ENCODE measurements at regions not wholly inside any gene's neighbourhood (a gene's known extent, or its start where the extent isn't known, plus 50 kb on each side); places are given as distances from the start of the nearest gene placed in this dataset.
"Not testable (repeated sequence)": the region's sequence is repeated elsewhere in the genome, so short reads cannot be mapped to it uniquely, and the experiment has no call there.

DNA sequence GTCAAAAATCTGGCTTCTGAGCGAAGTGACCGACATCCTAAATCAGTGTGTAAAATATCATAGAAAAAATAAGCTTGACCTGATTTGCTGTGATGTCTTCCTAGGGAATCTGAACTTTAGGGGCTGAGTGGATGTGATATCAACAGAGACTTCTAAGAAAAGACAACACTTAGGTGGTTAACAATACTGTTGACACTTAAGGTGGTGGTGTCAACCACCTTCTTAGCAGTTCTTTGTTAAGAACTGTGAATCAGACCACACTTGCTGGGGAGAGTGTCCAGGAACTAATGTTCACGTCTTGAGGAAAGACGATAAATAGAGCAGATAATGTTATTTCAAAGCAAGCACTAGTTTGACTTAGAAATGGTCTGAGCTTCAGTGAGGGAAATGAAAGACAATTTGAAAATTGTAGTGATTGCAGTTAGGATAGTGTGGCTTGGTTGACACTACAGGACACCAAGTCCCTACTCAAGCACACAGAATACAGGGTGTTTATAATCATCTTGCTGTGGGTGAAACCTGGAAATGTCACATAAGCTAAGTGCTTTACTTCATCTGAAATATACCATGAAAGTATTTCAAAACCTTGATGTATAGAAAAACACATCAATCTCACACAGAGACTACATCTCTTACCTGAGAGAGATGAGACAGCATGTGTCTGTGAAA lies 1936.5 kb downstream of the PCDH9 start:
- no peak overlapping the region for H3K27ac ChIP-seq
- no peak for TF ChIP-seq ZFX (IDR thresholded peaks at IDR 0.05; ENCODE audit: borderline replicate concordance)
- TF ChIP-seq, protein P1, sequence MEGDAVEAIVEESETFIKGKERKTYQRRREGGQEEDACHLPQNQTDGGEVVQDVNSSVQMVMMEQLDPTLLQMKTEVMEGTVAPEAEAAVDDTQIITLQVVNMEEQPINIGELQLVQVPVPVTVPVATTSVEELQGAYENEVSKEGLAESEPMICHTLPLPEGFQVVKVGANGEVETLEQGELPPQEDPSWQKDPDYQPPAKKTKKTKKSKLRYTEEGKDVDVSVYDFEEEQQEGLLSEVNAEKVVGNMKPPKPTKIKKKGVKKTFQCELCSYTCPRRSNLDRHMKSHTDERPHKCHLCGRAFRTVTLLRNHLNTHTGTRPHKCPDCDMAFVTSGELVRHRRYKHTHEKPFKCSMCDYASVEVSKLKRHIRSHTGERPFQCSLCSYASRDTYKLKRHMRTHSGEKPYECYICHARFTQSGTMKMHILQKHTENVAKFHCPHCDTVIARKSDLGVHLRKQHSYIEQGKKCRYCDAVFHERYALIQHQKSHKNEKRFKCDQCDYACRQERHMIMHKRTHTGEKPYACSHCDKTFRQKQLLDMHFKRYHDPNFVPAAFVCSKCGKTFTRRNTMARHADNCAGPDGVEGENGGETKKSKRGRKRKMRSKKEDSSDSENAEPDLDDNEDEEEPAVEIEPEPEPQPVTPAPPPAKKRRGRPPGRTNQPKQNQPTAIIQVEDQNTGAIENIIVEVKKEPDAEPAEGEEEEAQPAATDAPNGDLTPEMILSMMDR (IDR thresholded peaks at IDR 0.05), result no peak

DNA sequence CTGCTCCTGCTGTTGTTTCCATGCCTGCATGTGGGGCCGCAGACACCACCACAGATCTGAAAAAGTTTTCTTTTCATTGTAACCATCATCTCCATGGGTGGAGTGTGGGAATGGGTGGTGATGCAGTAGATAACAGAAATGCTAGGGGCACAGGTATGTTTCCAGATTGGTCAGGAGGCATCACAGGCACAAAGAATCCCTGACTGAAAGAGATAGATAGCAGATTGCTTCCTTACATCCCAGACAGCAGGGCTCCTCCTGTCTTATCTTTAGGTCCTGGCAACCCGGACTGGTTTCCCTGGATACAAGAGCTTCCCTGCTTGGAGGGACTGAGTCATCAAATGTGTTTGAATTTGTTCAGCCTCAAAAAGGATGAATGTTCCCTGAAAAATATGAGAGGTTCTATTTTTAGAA lies 1937.6 kb downstream of the PCDH9 start:
- H3K27ac ChIP-seq, result no peak overlapping the region
- TF ChIP-seq ZFX (IDR thresholded peaks at IDR 0.05; ENCODE audit: borderline replicate concordance), result no peak
- TF ChIP-seq, protein P1 (IDR thresholded peaks at IDR 0.05), result no peak

DNA sequence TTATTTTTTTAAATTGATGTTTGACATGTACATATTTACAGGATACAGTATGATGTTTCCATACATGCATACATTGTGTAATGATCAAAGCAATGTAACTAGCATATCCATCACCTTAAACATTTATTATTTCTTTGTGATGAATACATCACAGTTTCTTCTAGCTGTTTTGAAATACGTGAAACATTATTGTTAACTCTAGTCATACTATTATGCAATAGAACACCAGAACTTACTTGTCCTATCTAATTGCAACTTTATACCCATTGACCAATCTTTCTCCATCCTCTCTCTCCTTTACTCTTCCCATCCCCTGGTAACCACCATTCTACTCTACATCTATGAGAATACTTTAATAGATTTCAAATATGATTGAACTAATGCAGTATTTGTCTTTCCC lies 1942.7 kb downstream of the PCDH9 start:
- TF ChIP-seq, protein P1 (IDR thresholded peaks at IDR 0.05), result no peak
- TF ChIP-seq ZFX (IDR thresholded peaks at IDR 0.05; ENCODE audit: borderline replicate concordance), result no peak

DNA sequence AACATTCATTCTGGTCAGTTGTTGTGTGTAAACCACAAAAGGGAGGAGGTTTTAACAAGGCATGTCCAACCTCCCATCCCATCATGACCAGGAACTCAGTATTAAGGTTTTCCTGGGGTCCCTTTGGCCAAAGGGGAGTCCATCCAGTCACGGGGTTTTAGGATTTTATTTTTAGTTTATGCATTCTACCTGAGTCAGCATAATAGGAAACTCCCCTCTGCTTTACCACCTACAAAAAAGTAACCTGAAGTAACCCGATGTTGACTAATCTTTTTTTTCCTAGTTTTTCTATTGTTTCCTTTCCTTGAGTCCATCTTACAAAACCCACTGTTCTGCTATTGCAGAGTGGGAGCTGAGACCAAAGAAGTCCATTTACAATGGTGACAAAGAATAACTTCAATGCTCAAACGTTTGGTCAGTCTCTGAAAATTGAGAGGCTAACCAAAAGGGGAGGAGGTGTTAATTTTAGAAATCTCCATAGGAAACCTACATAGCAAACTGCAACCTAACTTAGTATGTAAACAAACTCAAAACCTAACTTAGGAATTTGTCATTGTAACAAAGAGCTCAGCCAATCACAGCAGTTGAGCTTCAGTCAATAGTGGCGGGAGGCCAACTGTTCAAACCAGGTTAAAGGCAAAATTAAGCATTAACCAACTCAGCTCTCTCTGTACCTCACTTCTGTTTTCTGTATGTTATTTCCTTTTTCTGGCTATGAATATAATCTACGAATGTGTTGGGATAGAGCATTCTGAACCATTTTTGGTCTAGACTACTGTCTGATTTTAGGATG lies 1954.1 kb downstream of the PCDH9 start:
- no peak for TF ChIP-seq ZFX (IDR thresholded peaks at IDR 0.05; ENCODE audit: borderline replicate concordance)
- TF ChIP-seq, protein P1 (IDR thresholded peaks at IDR 0.05), result no peak
- no peak overlapping the region for H3K27ac ChIP-seq

More for the DNA sequence above, 1942.7 kb downstream of the PCDH9 start:
- no peak overlapping the region for H3K27ac ChIP-seq

DNA sequence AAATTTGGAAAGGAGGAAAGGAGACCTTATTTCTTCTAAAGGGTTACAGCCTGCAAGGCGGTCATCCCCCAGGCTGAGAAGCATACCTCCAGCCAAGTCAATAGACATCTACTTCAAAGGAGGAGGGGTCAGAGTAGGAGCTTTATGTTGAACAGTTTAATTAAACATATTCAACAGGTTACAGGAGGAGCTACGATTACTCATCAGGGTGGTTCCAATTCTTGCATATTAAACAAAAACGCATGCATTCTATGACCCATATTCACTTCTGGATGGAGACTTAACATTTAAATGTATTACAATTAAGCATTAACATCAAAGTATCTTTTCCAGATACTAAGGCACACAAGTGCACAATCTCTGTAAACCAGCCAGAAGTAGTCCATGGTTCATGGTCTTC lies 1955.0 kb downstream of the PCDH9 start:
- H3K27ac ChIP-seq, result no peak overlapping the region
- TF ChIP-seq, protein P1 (IDR thresholded peaks at IDR 0.05), result no peak
- TF ChIP-seq ZFX (IDR thresholded peaks at IDR 0.05; ENCODE audit: borderline replicate concordance), result no peak

DNA sequence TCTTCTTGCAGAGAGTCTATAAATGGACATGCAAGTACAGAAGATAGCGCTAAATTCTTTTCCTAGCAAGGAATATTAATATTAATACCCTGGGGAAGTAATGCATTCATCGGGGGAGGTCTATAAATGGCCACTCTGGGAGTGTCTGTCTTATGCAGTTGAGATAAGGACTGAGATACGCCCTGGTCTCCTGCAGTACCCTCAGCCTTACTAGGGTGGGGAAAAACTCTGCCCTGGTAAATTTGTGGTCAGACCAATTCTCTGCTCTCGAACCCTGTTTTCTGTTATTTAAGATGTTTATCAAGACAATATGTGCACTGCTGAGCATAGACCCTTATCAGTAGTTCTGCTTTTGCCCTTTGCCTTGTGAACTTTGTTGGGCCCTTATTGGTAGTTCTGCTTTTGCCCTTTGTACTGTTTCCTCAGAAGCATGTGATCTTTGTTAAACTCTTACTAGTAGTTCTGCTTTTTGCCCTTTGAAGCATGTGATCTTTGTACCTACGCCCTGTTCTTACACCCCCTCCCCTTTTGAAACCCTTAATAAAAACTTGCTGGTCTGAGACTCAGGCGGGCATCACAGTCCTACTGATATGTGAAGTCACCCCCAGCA lies 1956.2 kb downstream of the PCDH9 start:
- not testable (repeated sequence) for H3K27ac ChIP-seq

DNA sequence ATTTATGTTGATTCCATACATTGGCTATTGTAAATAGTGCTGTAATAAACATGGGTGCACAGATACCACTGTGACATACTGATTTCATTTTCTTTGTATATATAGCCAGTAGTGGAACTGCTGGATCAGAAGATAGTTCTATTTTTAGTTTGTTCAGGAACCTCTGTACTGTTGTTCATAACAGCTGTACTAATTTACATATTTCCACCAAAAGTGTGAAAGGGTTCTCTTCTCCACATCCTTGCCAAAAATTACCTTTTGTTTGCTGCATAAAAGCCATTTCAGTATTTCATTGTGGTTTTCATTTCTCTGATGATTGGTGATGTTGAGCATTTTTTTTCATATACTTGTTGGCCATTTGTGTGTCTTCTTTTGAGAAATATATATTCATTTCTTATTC lies 1962.1 kb downstream of the PCDH9 start:
- TF ChIP-seq, protein P1 (IDR thresholded peaks at IDR 0.05), result no peak
- TF ChIP-seq ZFX (IDR thresholded peaks at IDR 0.05; ENCODE audit: borderline replicate concordance), result no peak
- no peak overlapping the region for H3K27ac ChIP-seq

Measured in 22Rv1 (cell line).